ENCODE measurements at regions not wholly inside any gene's neighbourhood (a gene's known extent, or its start where the extent isn't known, plus 50 kb on each side); places are given as distances from the start of the nearest gene placed in this dataset.

- DNase-seq (no peak), ATAC-seq (ENCODE audit: low read depth) (no peak)
- CTCF ChIA-PET = no interaction called here
- Histone ChIP-seq H3K9me3 (ENCODE audit: control extremely low read depth in 1 of 3, control insufficient read depth in 2 of 3, insufficient read depth in 1 of 3, low read length in 2 of 3) (no peaks in the 10 kb centered on the region), H3K27ac (ENCODE audit: low read length in 2 of 2) (no peak overlapping the region), H2AFZ (ENCODE audit: insufficient read depth, low read depth, low read length, poor library complexity, severe bottlenecking) (no peak overlapping the region), H3K79me2 (ENCODE audit: control insufficient read depth, insufficient read depth, low read length) (no peaks in the 10 kb centered on the region), H4K20me1 (ENCODE audit: control insufficient read depth, insufficient read depth, low read length, poor library complexity, severe bottlenecking) (no peaks in the 10 kb centered on the region), H3K9ac (ENCODE audit: low read length) (no peak overlapping the region), H3K4me1 (ENCODE audit: control insufficient read depth in 2 of 2, insufficient read depth in 2 of 2, low read length in 2 of 2) (no peaks in the 10 kb centered on the region), H3K4me3 (ENCODE audit: control extremely low read depth in 1 of 5, extremely low read depth in 1 of 5, insufficient read depth in 1 of 5, low read depth in 2 of 5, low read length in 4 of 5) (no peak overlapping the region), H3K36me3 (replicated peaks in 1 of 2; ENCODE audit: control extremely low read depth in 1 of 2, control insufficient read depth in 1 of 2, extremely low read depth in 1 of 2, insufficient read depth in 2 of 2, low read length in 1 of 2) (no peaks in the 10 kb centered on the region), H3K4me2 (replicated peaks; ENCODE audit: low read depth, low read length, poor library complexity, severe bottlenecking) (no peak overlapping the region), H3K27me3 (replicated peaks in 1 of 4; ENCODE audit: control extremely low read depth in 1 of 4, control insufficient read depth in 3 of 4, insufficient read depth in 4 of 4, low read length in 3 of 4) (no peaks in the 10 kb centered on the region)
- Mint-ChIP-seq H3K4me3 (no peak overlapping the region), H3K27ac (no peak overlapping the region), H3K4me1 (no peaks in the 10 kb centered on the region), H3K27me3 (no peaks in the 10 kb centered on the region), H3K9me3 (ENCODE audit: insufficient read depth) (no peaks in the 10 kb centered on the region)
- 83% methylated on average over 3 of the region's 3 CpGs for WGBS (ENCODE audit: insufficient coverage)
- TF ChIP-seq EZH2 (IDR thresholded peaks at IDR 0.05; ENCODE audit: borderline replicate concordance, insufficient read depth, low read depth, low read length, poor library complexity, severe bottlenecking) = no peak
- no peak for TF ChIP-seq CTCF (IDR thresholded peaks at IDR 0.05)
- POLR2A ChIA-PET = no interaction called here
- intact Hi-C loops (cut with micrococcal nuclease) = no loop called here
Observed at GRCh38 chr5:93153461-93153860, 427.6 kb downstream of the NR2F1-AS1 start.

DNA sequence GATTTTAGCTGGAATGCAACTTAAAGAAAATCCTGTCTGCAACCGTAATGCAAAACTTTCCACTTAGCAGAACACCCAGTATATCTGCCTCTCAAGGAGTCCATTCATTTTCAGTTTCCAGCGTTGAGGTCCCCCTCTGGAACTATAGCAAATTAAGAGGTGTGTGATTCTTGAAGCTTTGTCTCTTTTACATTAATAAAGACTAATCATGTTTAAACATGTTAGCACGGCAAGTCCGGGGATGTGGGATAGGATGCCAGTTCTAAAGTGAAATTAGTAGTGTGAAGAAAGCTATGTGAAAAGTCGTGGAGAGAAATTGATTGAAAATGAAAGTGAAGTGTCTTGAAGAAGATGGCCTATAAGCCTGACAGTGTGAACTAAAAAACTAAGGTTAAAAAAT lies 429.1 kb downstream of the NR2F1-AS1 start:
- no peak overlapping the region for H3K4me2 ChIP-seq (replicated peaks; ENCODE audit: low read depth, low read length, poor library complexity, severe bottlenecking)

More for the DNA sequence above, 429.1 kb downstream of the NR2F1-AS1 start:
- no peak overlapping the region for H3K4me3 ChIP-seq (ENCODE audit: control extremely low read depth in 1 of 5, extremely low read depth in 1 of 5, insufficient read depth in 1 of 5, low read depth in 2 of 5, low read length in 4 of 5)
- intact Hi-C loops (cut with micrococcal nuclease) = no loop called here
- no peaks in the 10 kb centered on the region for H4K20me1 ChIP-seq (ENCODE audit: control insufficient read depth, insufficient read depth, low read length, poor library complexity, severe bottlenecking)
- H3K4me1 Mint-ChIP-seq = no peaks in the 10 kb centered on the region
- H3K9ac ChIP-seq (ENCODE audit: low read length) = no peak overlapping the region
- WGBS (ENCODE audit: insufficient coverage) = 61% methylated on average over 2 of the region's 5 CpGs
- no peaks in the 10 kb centered on the region for H3K27me3 Mint-ChIP-seq
- H3K9me3 Mint-ChIP-seq (ENCODE audit: insufficient read depth) = no peaks in the 10 kb centered on the region
- TF ChIP-seq CTCF (IDR thresholded peaks at IDR 0.05) (no peak), EZH2 (IDR thresholded peaks at IDR 0.05; ENCODE audit: borderline replicate concordance, insufficient read depth, low read depth, low read length, poor library complexity, severe bottlenecking) (no peak)
- CTCF ChIA-PET = no interaction called here
- no peak overlapping the region for H3K27ac Mint-ChIP-seq
- no peaks in the 10 kb centered on the region for H3K9me3 ChIP-seq (ENCODE audit: control extremely low read depth in 1 of 3, control insufficient read depth in 2 of 3, insufficient read depth in 1 of 3, low read length in 2 of 3)
- no peaks in the 10 kb centered on the region for H3K27me3 ChIP-seq (replicated peaks in 1 of 4; ENCODE audit: control extremely low read depth in 1 of 4, control insufficient read depth in 3 of 4, insufficient read depth in 4 of 4, low read length in 3 of 4)
- H3K36me3 ChIP-seq (replicated peaks in 1 of 2; ENCODE audit: control extremely low read depth in 1 of 2, control insufficient read depth in 1 of 2, extremely low read depth in 1 of 2, insufficient read depth in 2 of 2, low read length in 1 of 2) = no peaks in the 10 kb centered on the region
- H3K27ac ChIP-seq (ENCODE audit: low read length in 2 of 2) = no peak overlapping the region
- no peaks in the 10 kb centered on the region for H3K79me2 ChIP-seq (ENCODE audit: control insufficient read depth, insufficient read depth, low read length)
- no peak overlapping the region for H3K4me3 Mint-ChIP-seq
- POLR2A ChIA-PET = no interaction called here
- ATAC-seq (ENCODE audit: low read depth) (no peak), DNase-seq (no peak)
- no peaks in the 10 kb centered on the region for H3K4me1 ChIP-seq (ENCODE audit: control insufficient read depth in 2 of 2, insufficient read depth in 2 of 2, low read length in 2 of 2)
- H2AFZ ChIP-seq (ENCODE audit: insufficient read depth, low read depth, low read length, poor library complexity, severe bottlenecking) = no peak overlapping the region

Measured in B cell (primary cell).